ENCODE measurements at regions not wholly inside any gene's neighbourhood (a gene's known extent, or its start where the extent isn't known, plus 50 kb on each side); places are given as distances from the start of the nearest gene placed in this dataset.

DNA sequence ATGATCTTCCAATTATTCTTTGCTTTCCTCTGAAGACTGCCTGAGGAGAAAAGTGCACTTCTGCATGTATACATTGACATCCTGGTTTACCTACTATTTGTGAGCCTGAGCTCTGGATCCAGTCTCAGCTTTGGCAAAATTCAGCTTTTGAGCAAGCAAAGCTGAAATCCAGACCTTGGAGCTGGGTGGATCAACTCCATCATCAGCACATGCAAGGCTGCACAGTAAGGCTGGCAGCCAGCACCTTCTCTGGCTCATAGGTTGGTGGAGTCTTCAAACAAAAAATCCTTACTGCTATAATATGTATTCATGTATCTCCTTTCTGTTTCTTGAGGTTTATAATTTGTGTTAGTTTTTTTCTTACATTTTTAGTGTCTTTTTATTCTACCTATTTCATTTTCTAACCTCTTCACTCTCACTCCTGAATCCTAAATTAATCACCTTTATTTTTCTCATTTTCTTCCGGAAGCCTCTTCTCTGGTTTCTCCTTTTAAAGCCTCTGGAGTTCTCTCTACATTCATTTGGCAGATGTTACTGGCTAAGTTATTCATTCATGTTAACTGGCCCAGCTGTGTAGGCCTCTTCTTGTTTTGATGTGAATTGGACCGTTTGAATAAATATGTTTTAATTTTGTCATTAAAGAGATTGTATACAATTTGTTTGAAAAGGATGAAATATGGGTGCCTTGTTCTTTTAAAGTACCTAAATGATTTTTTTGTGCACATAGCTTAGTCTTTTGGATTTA, 224.8 kb downstream of the DACT1 start:
- Histone ChIP-seq H3K36me3 (ENCODE audit: insufficient read depth, low read length) (no peaks in the 10 kb centered on the region), H3K9me3 (ENCODE audit: low read length) (no peaks in the 10 kb centered on the region), H3K79me2 (replicated peaks; ENCODE audit: insufficient read depth, low read length) (no peaks in the 10 kb centered on the region), H4K20me1 (ENCODE audit: insufficient read depth) (no peaks in the 10 kb centered on the region), H3K9ac (ENCODE audit: low read length) (no peak overlapping the region), H3K27ac (ENCODE audit: low read length) (no peak overlapping the region), H3K9me2 (ENCODE audit: insufficient read depth, low read length) (no peaks in the 10 kb centered on the region), H3K4me2 (ENCODE audit: low read length) (no peak overlapping the region), H3K27me3 (ENCODE audit: insufficient read depth, low read depth, low read length) (no peaks in the 10 kb centered on the region), H2AFZ (ENCODE audit: low read depth, low read length) (no peak overlapping the region), H3F3A (ENCODE audit: insufficient read depth, low read length, poor library complexity, severe bottlenecking) (no peaks in the 10 kb centered on the region), H3K4me3 (ENCODE audit: low read length) (no peak overlapping the region)
- TF ChIP-seq MXI1 (conservative IDR thresholded peaks at IDR 0.05; ENCODE audit: poor library complexity, severe bottlenecking) (no peak), TAF1 (IDR thresholded peaks at IDR 0.05; ENCODE audit: low read depth) (no peak), REST (IDR thresholded peaks at IDR 0.05; ENCODE audit: borderline replicate concordance) (no peak), POLR2AphosphoS5 (IDR thresholded peaks at IDR 0.05) (no peak), EZH2 (IDR thresholded peaks at IDR 0.05; ENCODE audit: borderline replicate concordance, insufficient read depth, low read length, poor library complexity, severe bottlenecking) (no peak), SMC3 (conservative IDR thresholded peaks at IDR 0.05; ENCODE audit: poor library complexity) (no peak), RAD21 (conservative IDR thresholded peaks at IDR 0.05) (no peak)
- TF ChIP-seq, protein P1, sequence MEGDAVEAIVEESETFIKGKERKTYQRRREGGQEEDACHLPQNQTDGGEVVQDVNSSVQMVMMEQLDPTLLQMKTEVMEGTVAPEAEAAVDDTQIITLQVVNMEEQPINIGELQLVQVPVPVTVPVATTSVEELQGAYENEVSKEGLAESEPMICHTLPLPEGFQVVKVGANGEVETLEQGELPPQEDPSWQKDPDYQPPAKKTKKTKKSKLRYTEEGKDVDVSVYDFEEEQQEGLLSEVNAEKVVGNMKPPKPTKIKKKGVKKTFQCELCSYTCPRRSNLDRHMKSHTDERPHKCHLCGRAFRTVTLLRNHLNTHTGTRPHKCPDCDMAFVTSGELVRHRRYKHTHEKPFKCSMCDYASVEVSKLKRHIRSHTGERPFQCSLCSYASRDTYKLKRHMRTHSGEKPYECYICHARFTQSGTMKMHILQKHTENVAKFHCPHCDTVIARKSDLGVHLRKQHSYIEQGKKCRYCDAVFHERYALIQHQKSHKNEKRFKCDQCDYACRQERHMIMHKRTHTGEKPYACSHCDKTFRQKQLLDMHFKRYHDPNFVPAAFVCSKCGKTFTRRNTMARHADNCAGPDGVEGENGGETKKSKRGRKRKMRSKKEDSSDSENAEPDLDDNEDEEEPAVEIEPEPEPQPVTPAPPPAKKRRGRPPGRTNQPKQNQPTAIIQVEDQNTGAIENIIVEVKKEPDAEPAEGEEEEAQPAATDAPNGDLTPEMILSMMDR (IDR thresholded peaks at IDR 0.05; ENCODE audit: poor library complexity, severe bottlenecking): no peak

- Histone ChIP-seq H3K4me2 (ENCODE audit: low read length) (no peak overlapping the region), H3K9ac (ENCODE audit: low read length) (no peak overlapping the region), H3K27ac (ENCODE audit: low read length) (no peak overlapping the region), H3K4me3 (ENCODE audit: low read length) (no peak overlapping the region), H3F3A (ENCODE audit: insufficient read depth, low read length, poor library complexity, severe bottlenecking) (no peaks in the 10 kb centered on the region), H2AFZ (ENCODE audit: low read depth, low read length) (no peak overlapping the region), H4K20me1 (ENCODE audit: insufficient read depth) (no peaks in the 10 kb centered on the region), H3K27me3 (ENCODE audit: insufficient read depth, low read depth, low read length) (no peaks in the 10 kb centered on the region), H3K79me2 (replicated peaks; ENCODE audit: insufficient read depth, low read length) (no peaks in the 10 kb centered on the region), H3K36me3 (ENCODE audit: insufficient read depth, low read length) (no peaks in the 10 kb centered on the region), H3K9me3 (ENCODE audit: low read length) (no peaks in the 10 kb centered on the region), H3K9me2 (ENCODE audit: insufficient read depth, low read length) (no peaks in the 10 kb centered on the region)
- TF ChIP-seq EZH2 (IDR thresholded peaks at IDR 0.05; ENCODE audit: borderline replicate concordance, insufficient read depth, low read length, poor library complexity, severe bottlenecking) (no peak), POLR2AphosphoS5 (IDR thresholded peaks at IDR 0.05) (no peak)
These were observed 226.0 kb downstream of the DACT1 start for GRCh38 chr14:58863661-58864345.
